ENCODE measurements at regions not wholly inside any gene's neighbourhood (a gene's known extent, or its start where the extent isn't known, plus 50 kb on each side); places are given as distances from the start of the nearest gene placed in this dataset.

DNA sequence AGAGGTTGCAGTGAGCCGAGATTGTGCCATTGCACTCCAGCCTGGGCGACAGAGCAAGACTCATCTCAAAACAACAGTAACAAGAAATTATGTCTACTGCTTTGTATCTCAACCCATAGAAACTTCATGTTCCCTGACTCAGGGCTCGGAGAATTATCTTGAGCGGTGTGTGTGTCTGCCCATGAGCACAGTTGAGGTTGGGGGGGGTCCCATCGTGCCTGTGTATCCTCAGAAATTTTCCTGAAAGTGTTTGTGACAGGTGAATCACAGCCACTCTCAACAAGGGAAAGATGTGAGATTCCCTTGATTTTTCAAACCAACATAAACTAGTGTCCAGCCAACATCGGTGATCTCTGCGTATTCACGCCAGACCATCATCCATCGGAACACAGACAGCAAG lies 319.1 kb downstream of the ASMT start:
- no peak for TF ChIP-seq POLR2A (IDR thresholded peaks at IDR 0.05; ENCODE audit: low read depth, low read length)
- no peak for TF ChIP-seq TAF1 (IDR thresholded peaks at IDR 0.05; ENCODE audit: borderline replicate concordance, low read depth, low read length)
- no peak for TF ChIP-seq POLR2AphosphoS5 (IDR thresholded peaks at IDR 0.05; ENCODE audit: low read depth, low read length)

All from GM12892 (cell line).